ENCODE measurements at regions not wholly inside any gene's neighbourhood (a gene's known extent, or its start where the extent isn't known, plus 50 kb on each side); places are given as distances from the start of the nearest gene placed in this dataset.

- DNase-seq (ENCODE audit: low read depth in 2 of 2): no peak
Measured at GRCh38 chr3:41102750-41103149, 96.6 kb upstream of the CTNNB1 start.

DNA sequence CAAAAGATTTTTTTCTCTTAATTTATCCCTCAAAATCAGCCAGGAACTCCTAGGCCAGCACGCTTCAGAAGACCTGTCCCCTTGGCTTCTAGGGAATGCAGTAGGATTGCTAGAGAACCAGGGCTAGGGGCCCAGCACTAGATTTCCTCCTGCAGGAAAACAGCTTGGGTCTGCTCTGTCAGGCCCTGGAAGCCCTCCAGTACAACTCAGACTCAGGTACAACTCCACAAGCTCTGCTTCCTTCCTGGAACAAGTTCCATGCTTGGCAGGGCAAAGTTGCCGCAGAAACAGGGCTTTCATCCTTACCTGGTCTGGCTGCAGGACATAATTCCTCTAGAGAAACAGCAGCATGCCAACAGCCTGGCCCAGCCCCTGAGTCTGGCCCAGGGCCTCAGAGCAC is 96.1 kb upstream of the CTNNB1 start:
- DNase-seq (ENCODE audit: low read depth in 2 of 2): no peak

- no peak for DNase-seq (ENCODE audit: low read depth in 2 of 2)
Measured at GRCh38 chr3:41104147-41104546, 95.2 kb upstream of the CTNNB1 start.

GRCh38 chr3:41106691-41107090 is 92.6 kb upstream of the CTNNB1 start:
- no peak for DNase-seq (ENCODE audit: low read depth in 2 of 2)

DNA sequence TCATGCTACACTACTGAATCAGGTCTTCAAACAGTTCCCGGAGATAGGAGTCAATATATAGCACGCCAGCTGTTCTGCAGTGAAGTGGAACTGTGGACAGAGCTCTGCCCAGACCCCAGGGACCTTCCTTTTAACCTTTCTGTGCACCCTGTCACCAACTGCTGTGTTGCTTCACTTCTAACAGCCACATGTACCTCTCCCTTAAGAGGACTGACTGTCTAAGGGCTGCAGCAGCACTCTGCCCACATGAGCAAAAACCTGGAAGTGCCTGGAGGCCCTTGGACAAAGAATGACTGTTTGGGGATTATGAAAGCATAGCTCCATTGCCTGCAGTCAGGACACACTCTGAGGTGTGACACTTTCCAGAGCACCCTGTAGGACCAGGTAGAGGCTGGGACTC is 88.3 kb upstream of the CTNNB1 start:
- no peak for DNase-seq (ENCODE audit: low read depth in 2 of 2)

GRCh38 chr3:41112466-41112865 is 86.8 kb upstream of the CTNNB1 start:
- DNase-seq (ENCODE audit: low read depth in 2 of 2): no peak

GRCh38 chr3:41115069-41115468 is 84.2 kb upstream of the CTNNB1 start:
- no peak for DNase-seq (ENCODE audit: low read depth in 2 of 2)

DNA sequence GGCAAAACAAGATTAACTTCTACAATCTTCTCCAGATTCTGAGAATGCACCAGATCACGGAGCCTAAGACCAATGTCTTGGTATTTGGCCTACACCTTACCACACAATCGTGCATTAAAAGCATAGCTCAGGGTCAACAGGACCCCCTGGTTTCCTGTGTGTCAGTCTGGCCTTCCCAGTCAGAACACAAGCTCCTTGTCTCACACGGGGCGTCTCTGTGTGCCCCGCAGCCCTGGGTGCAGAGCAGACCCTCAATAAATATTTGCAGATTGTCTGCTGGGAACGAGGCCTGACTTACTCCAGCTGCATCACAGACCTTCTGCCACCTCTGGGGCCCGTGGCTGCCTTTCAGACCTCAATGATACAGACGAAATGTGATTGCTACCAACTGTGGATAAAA is 82.5 kb upstream of the CTNNB1 start:
- DNase-seq (ENCODE audit: low read depth in 2 of 2): no peak

DNA sequence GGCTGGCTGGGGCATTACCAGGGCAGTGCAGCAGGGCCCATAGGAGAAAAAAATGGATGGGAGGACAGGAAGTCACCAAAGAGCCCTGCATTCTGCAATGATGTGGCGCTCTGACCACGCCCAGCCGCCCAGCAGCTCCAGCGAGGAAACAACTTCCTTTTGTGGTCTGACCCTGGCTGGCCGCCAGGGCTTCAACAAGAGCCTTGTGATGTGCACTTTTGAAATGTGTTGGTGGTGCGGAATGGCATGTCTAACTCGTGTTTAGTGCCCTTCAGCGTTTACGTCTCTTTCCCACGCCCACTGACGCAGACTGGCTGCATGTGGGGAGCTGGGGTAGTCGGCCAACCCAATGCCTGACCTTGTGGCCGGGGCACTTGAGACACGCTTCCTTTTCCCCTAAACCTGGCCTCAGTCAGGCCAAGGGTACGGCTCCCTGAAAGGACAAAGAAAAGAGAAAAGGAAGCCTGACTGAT is 81.9 kb upstream of the CTNNB1 start:
- DNase-seq (ENCODE audit: low read depth in 2 of 2): peak; percentile 56 to 59

GRCh38 chr3:41118461-41119390 is 80.6 kb upstream of the CTNNB1 start:
- no peak for DNase-seq (ENCODE audit: low read depth in 2 of 2)

DNA sequence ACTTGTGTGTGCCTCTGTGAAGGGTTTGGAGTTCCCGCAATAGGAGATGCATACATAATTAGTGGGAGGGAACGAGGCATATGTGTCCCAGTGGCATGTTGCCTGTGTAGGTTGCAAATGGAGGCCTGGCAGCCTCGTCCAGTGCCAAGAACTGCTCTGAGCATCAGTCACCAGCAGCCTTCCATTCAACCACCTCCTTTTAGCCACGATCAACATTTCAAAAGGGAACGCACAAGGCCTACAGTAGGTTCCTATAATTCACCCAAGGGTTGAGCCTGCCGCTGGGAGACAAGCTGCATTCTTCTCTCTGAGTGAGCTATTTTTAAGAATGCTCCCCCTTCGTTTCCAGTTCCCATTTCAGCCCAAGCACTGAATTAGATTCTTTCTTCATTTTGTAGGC is 78.8 kb upstream of the CTNNB1 start:
- DNase-seq (ENCODE audit: low read depth in 2 of 2): no peak

GRCh38 chr3:41125258-41125657 is 74.0 kb upstream of the CTNNB1 start:
- DNase-seq (ENCODE audit: low read depth in 2 of 2): no peak

- DNase-seq (ENCODE audit: low read depth in 2 of 2): no peak
Measured at GRCh38 chr3:41126472-41126871, 72.8 kb upstream of the CTNNB1 start.

DNA sequence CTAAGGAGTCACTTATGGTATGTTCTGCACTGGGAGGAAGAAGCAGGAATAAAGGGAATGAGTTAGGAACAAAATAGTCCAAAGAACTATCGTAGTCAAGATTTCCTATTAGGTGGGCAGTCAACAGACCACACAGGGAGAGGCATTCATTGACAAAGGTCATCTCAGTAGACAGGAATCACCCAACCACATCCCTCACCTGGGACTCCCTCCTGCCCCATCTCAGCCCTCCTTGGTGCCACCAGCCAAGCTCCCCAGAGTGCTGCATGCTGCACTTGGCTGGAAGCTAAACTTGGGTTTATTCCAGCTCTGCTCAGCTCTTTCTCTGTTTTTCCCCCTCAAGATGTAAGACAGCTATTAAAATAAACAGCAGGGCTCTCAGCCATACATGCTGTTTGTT is 72.3 kb upstream of the CTNNB1 start:
- DNase-seq (ENCODE audit: low read depth in 2 of 2): no peak

GRCh38 chr3:41127414-41127813 is 71.9 kb upstream of the CTNNB1 start:
- DNase-seq (ENCODE audit: low read depth in 2 of 2): no peak

- no peak for DNase-seq (ENCODE audit: low read depth in 2 of 2)
Measured at GRCh38 chr3:41129731-41130130, 69.6 kb upstream of the CTNNB1 start.

GRCh38 chr3:41131224-41131623 is 68.1 kb upstream of the CTNNB1 start:
- no peak for DNase-seq (ENCODE audit: low read depth in 2 of 2)

GRCh38 chr3:41137686-41138111 is 61.6 kb upstream of the CTNNB1 start:
- DNase-seq (ENCODE audit: low read depth in 2 of 2): no peak

DNA sequence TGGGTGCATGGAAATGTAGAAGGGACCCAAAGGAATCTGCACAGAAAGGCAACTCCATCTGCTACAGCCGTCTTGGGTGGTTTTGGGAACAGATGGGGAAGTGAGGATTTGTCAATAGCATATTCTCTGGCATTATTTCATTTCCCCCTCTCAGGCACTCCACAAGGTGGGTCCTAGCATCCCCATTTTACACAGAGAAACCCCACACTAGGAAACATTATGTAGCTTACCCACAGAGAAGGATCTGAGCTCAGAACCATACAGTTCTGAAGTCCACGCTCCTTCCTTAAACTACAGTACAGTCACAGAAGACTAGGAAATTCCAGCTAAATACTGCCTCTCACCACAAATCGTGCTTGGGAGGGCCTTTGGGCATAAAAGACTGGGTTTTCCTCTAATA is 61.2 kb upstream of the CTNNB1 start:
- no peak for DNase-seq (ENCODE audit: low read depth in 2 of 2)

DNA sequence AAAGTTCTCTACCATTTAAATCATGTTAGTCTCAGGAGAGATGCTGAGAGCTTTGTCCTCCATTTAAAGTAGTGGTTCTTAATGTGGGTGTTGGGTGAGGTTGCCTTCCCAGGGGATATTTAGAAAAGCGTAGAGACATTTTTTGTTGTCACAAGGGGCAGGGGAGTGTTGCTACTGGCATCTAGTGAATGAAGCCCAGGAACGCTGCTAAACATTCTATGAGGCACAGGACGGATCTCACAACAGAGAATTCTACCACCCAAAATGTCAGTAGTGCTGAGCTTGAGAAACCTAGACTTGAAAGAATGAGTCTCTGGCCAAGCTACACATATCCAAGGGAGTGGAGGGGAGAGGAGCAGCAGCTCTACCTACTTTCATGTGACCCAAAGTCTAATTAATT is 60.7 kb upstream of the CTNNB1 start:
- no peak for DNase-seq (ENCODE audit: low read depth in 2 of 2)

DNA sequence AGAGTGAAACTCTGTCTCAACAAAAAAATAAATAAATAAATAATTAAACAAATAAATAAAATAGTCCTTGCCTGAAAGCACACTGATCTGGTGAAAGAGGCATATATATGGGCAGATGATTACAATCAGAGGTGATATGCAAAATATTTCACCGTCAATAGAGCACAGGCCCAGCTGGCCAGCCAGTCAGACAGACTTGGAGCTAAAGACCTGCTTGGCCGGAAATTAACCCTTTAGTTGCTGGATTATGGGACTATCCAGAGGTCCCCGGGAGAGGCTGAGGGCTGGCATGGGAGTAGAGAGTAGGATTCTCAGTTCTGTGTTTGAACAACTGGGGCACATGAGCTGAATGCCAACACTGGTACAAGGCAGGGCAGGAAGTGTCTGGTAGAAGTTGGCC is 59.1 kb upstream of the CTNNB1 start:
- no peak for DNase-seq (ENCODE audit: low read depth in 2 of 2)

DNA sequence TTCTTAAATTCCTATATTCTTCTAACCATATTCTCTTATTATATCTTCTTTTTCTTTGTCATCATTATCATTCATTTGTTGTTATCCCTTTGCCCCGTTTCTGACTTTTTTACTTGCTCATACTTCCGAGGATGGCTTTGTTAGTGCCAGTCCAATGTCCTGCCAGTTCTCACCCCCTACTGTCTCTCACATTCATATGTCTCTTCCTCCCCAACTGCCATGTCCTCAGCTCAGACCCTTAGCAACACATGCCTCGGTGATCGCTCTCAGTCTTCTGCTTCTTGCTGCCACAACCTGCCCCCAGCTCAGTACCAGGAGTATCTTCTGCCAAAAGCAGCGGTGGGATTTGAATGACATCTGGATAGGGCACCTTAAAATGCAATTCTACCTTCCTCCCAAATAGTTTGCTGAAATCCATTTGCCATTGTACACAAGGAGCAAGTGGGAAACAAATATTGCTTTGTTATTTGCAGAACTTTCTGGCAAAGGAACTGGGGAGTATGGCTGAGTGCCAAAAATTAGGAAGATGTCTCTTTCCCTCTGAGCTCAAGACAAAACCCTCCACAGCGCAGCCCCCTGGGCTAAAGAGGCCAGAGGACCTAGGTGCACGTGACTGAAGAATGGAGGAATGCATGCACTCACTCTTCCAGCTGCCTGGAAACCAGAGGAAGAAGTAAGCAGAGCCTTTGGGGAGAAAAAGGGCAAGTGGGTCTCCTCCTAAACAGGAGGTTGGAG is 57.7 kb upstream of the CTNNB1 start:
- DNase-seq (ENCODE audit: low read depth in 2 of 2): no peak

- no peak for DNase-seq (ENCODE audit: low read depth in 2 of 2)
Measured at GRCh38 chr3:41143421-41144031, 55.8 kb upstream of the CTNNB1 start.

Measured in stimulated activated CD8-positive, alpha-beta memory T cell treated with anti-CD3 and anti-CD28 coated beads, Interleukin-2, amount 100 ng/mL, for 1 hour (primary cell).